ENCODE measurements at regions not wholly inside any gene's neighbourhood (a gene's known extent, or its start where the extent isn't known, plus 50 kb on each side); places are given as distances from the start of the nearest gene placed in this dataset.

GRCh38 chr10:129058664-129059155, 408.3 kb upstream of the MGMT start:
- TF ChIP-seq CTCF (IDR thresholded peaks at IDR 0.05; ENCODE audit: low read depth, low read length) (no peak), EZH2phosphoT487 (IDR thresholded peaks at IDR 0.05; ENCODE audit: low read depth) (no peak)

All from OCI-LY3 (cell line).